Adipocyte (in vitro differentiated cells): ENCODE measurements at regions not wholly inside any gene's neighbourhood (a gene's known extent, or its start where the extent isn't known, plus 50 kb on each side); places are given as distances from the start of the nearest gene placed in this dataset.

Source experiments
- DNase-seq: peaks from one replicate; pipeline ENCODE4 v3.0.0-alpha.2; 2015; ENCODE audit warnings: low read depth
- H3K27me3 ChIP-seq: replicated peaks from 2 replicates; pipeline ENCODE4 v1.7.0; 2013; ENCODE audit warnings: mild to moderate bottlenecking, low read length, moderate library complexity; ENCODE audit not compliant: control insufficient read depth, insufficient read depth
- H3K36me3 ChIP-seq: 2 replicates; pipeline ENCODE4 v1.7.0; 2013; ENCODE audit warnings: low read length, mild to moderate bottlenecking, moderate library complexity; ENCODE audit not compliant: control insufficient read depth, insufficient read depth, severe bottlenecking
- H3K4me1 ChIP-seq: 2 replicates; pipeline ENCODE4 v1.7.0; 2013; ENCODE audit warnings: mild to moderate bottlenecking, low read length, moderate library complexity; ENCODE audit not compliant: control insufficient read depth, insufficient read depth
- H3K4me3 ChIP-seq: 2 replicates; pipeline ENCODE4 v1.7.0; 2013; ENCODE audit warnings: mild to moderate bottlenecking, low read length, moderate library complexity
- H3K9ac ChIP-seq: 2 replicates; pipeline ENCODE4 v1.7.0; 2013; ENCODE audit warnings: mild to moderate bottlenecking, low read length, moderate library complexity
- H3K9me3 ChIP-seq: 2 replicates; pipeline ENCODE4 v1.7.0; 2013; ENCODE audit warnings: mild to moderate bottlenecking, low read length, moderate library complexity; ENCODE audit not compliant: control insufficient read depth

GRCh38 chr3:96760956-96761355, 53.4 kb upstream of the EPHA6 start:
- no peaks in the 10 kb centered on the region for H3K9me3 ChIP-seq
- no peaks in the 10 kb centered on the region for H3K4me1 ChIP-seq
- no peak for DNase-seq
- H3K4me3 ChIP-seq: no peak overlapping the region
- H3K27me3 ChIP-seq: no peaks in the 10 kb centered on the region
- H3K9ac ChIP-seq: no peak overlapping the region
- H3K36me3 ChIP-seq: no peaks in the 10 kb centered on the region
